ENCODE measurements at regions not wholly inside any gene's neighbourhood (a gene's known extent, or its start where the extent isn't known, plus 50 kb on each side); places are given as distances from the start of the nearest gene placed in this dataset.

GRCh38 chr20:21820688-21821087 lies 115.2 kb downstream of the PAX1 start:
- POLR2A ChIA-PET, result no interaction called here
- DNase-seq, result no peak
- no TSS peak for BruUV-seq (replicated peaks)
- no peaks in the 10 kb centered on the region for H3K36me3 Mint-ChIP-seq (ENCODE audit: insufficient read depth, unreplicated experiment)
- peaks cover 12% of the 10 kb centered on the region for H3K27me3 Mint-ChIP-seq (ENCODE audit: insufficient read depth, unreplicated experiment)
- no peak overlapping the region for H3K4me3 Mint-ChIP-seq (ENCODE audit: unreplicated experiment)
- Histone ChIP-seq H3K36me3 (ENCODE audit: control insufficient read depth, insufficient read depth, low read length) (no peaks in the 10 kb centered on the region), H3K9me3 (no peaks in the 10 kb centered on the region), H3K4me1 (no peaks in the 10 kb centered on the region), H3K4me3 (ENCODE audit: low read depth, low read length) (no peak overlapping the region), H3K27me3 (replicated peaks; ENCODE audit: control insufficient read depth, insufficient read depth, low read length) (no peaks in the 10 kb centered on the region)
- no peak overlapping the region for H3K27ac Mint-ChIP-seq (ENCODE audit: unreplicated experiment)
- H3K4me1 Mint-ChIP-seq (ENCODE audit: low read depth, unreplicated experiment), result no peaks in the 10 kb centered on the region
- intact Hi-C loops (cut with micrococcal nuclease; ENCODE audit: unreplicated experiment), result no loop called here
- CTCF ChIA-PET, result no interaction called here
- TF ChIP-seq CTCF (IDR thresholded peaks at IDR 0.05; ENCODE audit: insufficient read depth in 1 of 2, low read depth in 1 of 2, low read length in 1 of 2, severe bottlenecking in 1 of 2, unreplicated experiment in 1 of 2), result no peak
- H3K9me3 Mint-ChIP-seq (ENCODE audit: unreplicated experiment), result no peaks in the 10 kb centered on the region

- no peaks in the 10 kb centered on the region for H3K9me3 ChIP-seq
- no peaks in the 10 kb centered on the region for H3K36me3 ChIP-seq (ENCODE audit: control insufficient read depth, insufficient read depth, low read length)
- intact Hi-C loops (cut with micrococcal nuclease; ENCODE audit: unreplicated experiment), result no loop called here
- Mint-ChIP-seq H3K4me3 (ENCODE audit: unreplicated experiment) (no peak overlapping the region), H3K9me3 (ENCODE audit: unreplicated experiment) (no peaks in the 10 kb centered on the region), H3K27ac (ENCODE audit: unreplicated experiment) (no peak overlapping the region), H3K4me1 (ENCODE audit: low read depth, unreplicated experiment) (no peaks in the 10 kb centered on the region), H3K27me3 (ENCODE audit: insufficient read depth, unreplicated experiment) (peaks cover 15% of the 10 kb centered on the region), H3K36me3 (ENCODE audit: insufficient read depth, unreplicated experiment) (no peaks in the 10 kb centered on the region)
- H3K4me3 ChIP-seq (ENCODE audit: low read depth, low read length), result no peak overlapping the region
- H3K4me1 ChIP-seq, result no peaks in the 10 kb centered on the region
- CTCF ChIA-PET, result no interaction called here
- H3K27me3 ChIP-seq (replicated peaks; ENCODE audit: control insufficient read depth, insufficient read depth, low read length), result no peaks in the 10 kb centered on the region
- no peak for DNase-seq
- POLR2A ChIA-PET, result no interaction called here
- TF ChIP-seq CTCF (IDR thresholded peaks at IDR 0.05; ENCODE audit: insufficient read depth in 1 of 2, low read depth in 1 of 2, low read length in 1 of 2, severe bottlenecking in 1 of 2, unreplicated experiment in 1 of 2), result no peak
- no TSS peak for BruUV-seq (replicated peaks)
Observed at GRCh38 chr20:21820045-21820444, 114.6 kb downstream of the PAX1 start.

- no peak for TF ChIP-seq CTCF (IDR thresholded peaks at IDR 0.05; ENCODE audit: insufficient read depth in 1 of 2, low read depth in 1 of 2, low read length in 1 of 2, severe bottlenecking in 1 of 2, unreplicated experiment in 1 of 2)
- Mint-ChIP-seq H3K27ac (ENCODE audit: unreplicated experiment) (no peak overlapping the region), H3K4me1 (ENCODE audit: low read depth, unreplicated experiment) (no peaks in the 10 kb centered on the region), H3K36me3 (ENCODE audit: insufficient read depth, unreplicated experiment) (no peaks in the 10 kb centered on the region), H3K9me3 (ENCODE audit: unreplicated experiment) (no peaks in the 10 kb centered on the region), H3K27me3 (ENCODE audit: insufficient read depth, unreplicated experiment) (peaks cover 21% of the 10 kb centered on the region), H3K4me3 (ENCODE audit: unreplicated experiment) (no peak overlapping the region)
- DNase-seq, result no peak
- no peaks in the 10 kb centered on the region for H3K9me3 ChIP-seq
- H3K27me3 ChIP-seq (replicated peaks; ENCODE audit: control insufficient read depth, insufficient read depth, low read length), result no peaks in the 10 kb centered on the region
- no peaks in the 10 kb centered on the region for H3K36me3 ChIP-seq (ENCODE audit: control insufficient read depth, insufficient read depth, low read length)
- H3K4me3 ChIP-seq (ENCODE audit: low read depth, low read length), result no peak overlapping the region
- POLR2A ChIA-PET, result no interaction called here
- CTCF ChIA-PET, result no interaction called here
- BruUV-seq (replicated peaks), result no TSS peak
- no peaks in the 10 kb centered on the region for H3K4me1 ChIP-seq
- intact Hi-C loops (cut with micrococcal nuclease; ENCODE audit: unreplicated experiment), result no loop called here
Observed at GRCh38 chr20:21812379-21812778, 106.9 kb downstream of the PAX1 start.

Measured in Caco-2 (cell line).